ENCODE measurements at regions not wholly inside any gene's neighbourhood (a gene's known extent, or its start where the extent isn't known, plus 50 kb on each side); places are given as distances from the start of the nearest gene placed in this dataset.

- Histone ChIP-seq H3K36me3 (ENCODE audit: control insufficient read depth, insufficient read depth, low read length) (no peaks in the 10 kb centered on the region), H3K27me3 (ENCODE audit: control insufficient read depth, insufficient read depth, low read length) (peaks cover 17% of the 10 kb centered on the region), H3K4me3 (ENCODE audit: low read depth, low read length) (no peak overlapping the region)
- CTCF ChIA-PET = no interaction called here
- no peak for DNase-seq (ENCODE audit: low read depth)
- POLR2A ChIA-PET = no interaction called here
- TF ChIP-seq CTCF (IDR thresholded peaks at IDR 0.05; ENCODE audit: insufficient read depth, low read depth, low read length) = no peak
Observed at GRCh38 chr2:109066501-109066900, 62.5 kb upstream of the SH3RF3 start.

GRCh38 chr2:109065391-109065734 is 63.6 kb upstream of the SH3RF3 start:
- CTCF ChIA-PET = interaction anchor here (0.9 kb wide), 1 partner anchor 665 kb away, joined by 3 read pairs; no protein-coding TSS in a partner anchor
- Histone ChIP-seq H3K27me3 (ENCODE audit: control insufficient read depth, insufficient read depth, low read length) (peaks cover 20% of the 10 kb centered on the region), H3K36me3 (ENCODE audit: control insufficient read depth, insufficient read depth, low read length) (no peaks in the 10 kb centered on the region)

GRCh38 chr2:109064660-109065390 is 64.2 kb upstream of the SH3RF3 start:
- no peaks in the 10 kb centered on the region for H3K36me3 ChIP-seq (ENCODE audit: control insufficient read depth, insufficient read depth, low read length)
- no peak for TF ChIP-seq CTCF (IDR thresholded peaks at IDR 0.05; ENCODE audit: insufficient read depth, low read depth, low read length)
- H3K4me3 ChIP-seq (ENCODE audit: low read depth, low read length) = no peak overlapping the region
- DNase-seq (ENCODE audit: low read depth) = no peak
- H3K27me3 ChIP-seq (ENCODE audit: control insufficient read depth, insufficient read depth, low read length) = peaks cover 17% of the 10 kb centered on the region
- ChIA-PET CTCF (no interaction called here), POLR2A (no interaction called here)

More at GRCh38 chr2:109065391-109065734, 63.6 kb upstream of the SH3RF3 start:
- H3K4me3 ChIP-seq (ENCODE audit: low read depth, low read length) = no peak overlapping the region
- no peak for TF ChIP-seq CTCF (IDR thresholded peaks at IDR 0.05; ENCODE audit: insufficient read depth, low read depth, low read length)
- POLR2A ChIA-PET = no interaction called here
- no peak for DNase-seq (ENCODE audit: low read depth)

GRCh38 chr2:109062859-109063700 is 65.9 kb upstream of the SH3RF3 start:
- H3K36me3 ChIP-seq (ENCODE audit: control insufficient read depth, insufficient read depth, low read length) = no peaks in the 10 kb centered on the region
- CTCF ChIA-PET = no interaction called here
- H3K4me3 ChIP-seq (ENCODE audit: low read depth, low read length) = no peak overlapping the region
- DNase-seq (ENCODE audit: low read depth) = no peak
- POLR2A ChIA-PET = no interaction called here
- H3K27me3 ChIP-seq (ENCODE audit: control insufficient read depth, insufficient read depth, low read length) = peaks cover 17% of the 10 kb centered on the region
- TF ChIP-seq CTCF (IDR thresholded peaks at IDR 0.05; ENCODE audit: insufficient read depth, low read depth, low read length) = no peak

GRCh38 chr2:109062145-109062858 is 66.7 kb upstream of the SH3RF3 start:
- DNase-seq (ENCODE audit: low read depth) = no peak
- Histone ChIP-seq H3K4me3 (ENCODE audit: low read depth, low read length) (no peak overlapping the region), H3K36me3 (ENCODE audit: control insufficient read depth, insufficient read depth, low read length) (no peaks in the 10 kb centered on the region), H3K27me3 (ENCODE audit: control insufficient read depth, insufficient read depth, low read length) (peaks cover 22% of the 10 kb centered on the region)
- ChIA-PET CTCF (no interaction called here), POLR2A (no interaction called here)
- TF ChIP-seq CTCF (IDR thresholded peaks at IDR 0.05; ENCODE audit: insufficient read depth, low read depth, low read length) = no peak

Data from BJ (cell line).